Left lung (tissue), 4 donors: ENCODE measurements at regions not wholly inside any gene's neighbourhood (a gene's known extent, or its start where the extent isn't known, plus 50 kb on each side); places are given as distances from the start of the nearest gene placed in this dataset.

Source experiments
- ATAC-seq: fragments of 200-7000 bp; cut with Tn5 transposase; one replicate; pipeline ENCODE4 v1.9.1; 2020; ENCODE audit warnings: moderate library complexity
- DNase-seq, 4 donors: peaks; one replicate each; pipeline ENCODE4 v3.0.0-alpha.2; 2013 to 2020
- H3K27ac ChIP-seq, 2 donors: fragments of 200-600 bp; sonication (generic) in 1 of 2; one replicate each; pipeline versions ENCODE4 v1.5.0 to v1.8.0; 2020 to 2021
- H3K27me3 ChIP-seq, 2 donors: fragments of 200-600 bp; sonication (generic) in 1 of 2; one replicate each; pipeline versions ENCODE4 v1.5.0 to v1.8.0; 2020 to 2021
- H3K36me3 ChIP-seq, 2 donors: fragments of 200-600 bp; sonication (generic) in 1 of 2; one replicate each; pipeline versions ENCODE4 v1.5.0 to v1.8.0; 2020 to 2021
- H3K4me1 ChIP-seq, 2 donors: fragments of 200-600 bp; one replicate each; pipeline ENCODE4 v1.8.0; 2021
- H3K4me3 ChIP-seq, 2 donors: fragments of 200-600 bp; sonication (generic) in 1 of 2; one replicate each; pipeline versions ENCODE4 v1.5.0 to v1.8.0; 2020 to 2021; ENCODE audit warnings: mild to moderate bottlenecking in 1 of 2
- H3K9me3 ChIP-seq, 2 donors: fragments of 200-600 bp; sonication (generic) in 1 of 2; one replicate each; pipeline versions ENCODE4 v1.5.0 to v1.8.0; 2020 to 2021
- intact Hi-C, 2 donors: fragments of 100-400 bp; cut with DNase I; formaldehyde crosslinking; loops; one replicate each; pipeline versions ENCODE4 v1.11.2 to v1.14.2; 2022
- TF ChIP-seq, protein P1 (sequence below), 2 donors: fragments of 200-600 bp; sonication (generic) in 1 of 2; IDR thresholded peaks; one replicate each; pipeline versions ENCODE4 v1.5.0 to v1.8.0; 2021; ENCODE audit warnings: antibody characterized with exemption in 2 of 2
- donor health status: DM: no; HTN: yes; CAD: no.
- donor health status: DM: no; HTN: no; CAD: no.

DNA sequence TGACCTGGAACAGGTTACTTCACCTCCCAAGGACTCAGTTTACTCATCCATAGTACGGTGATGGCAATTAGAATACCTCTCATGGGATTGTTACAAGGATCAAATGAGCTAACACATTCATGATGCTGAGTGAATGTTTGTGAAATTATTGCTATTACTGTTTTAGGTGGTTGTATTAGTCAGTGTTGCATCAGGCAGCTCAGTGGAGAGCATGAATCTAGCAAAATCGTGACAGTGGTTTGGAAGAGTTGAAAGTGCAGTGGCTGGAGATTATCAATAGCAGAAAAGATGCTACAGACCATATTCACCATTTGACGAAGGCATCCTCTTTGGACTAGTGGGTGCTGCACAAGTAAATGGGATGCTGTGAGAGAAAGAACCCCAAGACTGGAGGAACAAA is 50.4 kb upstream of the CTNNBL1 start:
- no peaks in the 10 kb centered on the region for H3K4me1 ChIP-seq
- DNase-seq (no peak), ATAC-seq (no peak)
- no peaks in the 10 kb centered on the region for H3K36me3 ChIP-seq
- TF ChIP-seq, protein P1, sequence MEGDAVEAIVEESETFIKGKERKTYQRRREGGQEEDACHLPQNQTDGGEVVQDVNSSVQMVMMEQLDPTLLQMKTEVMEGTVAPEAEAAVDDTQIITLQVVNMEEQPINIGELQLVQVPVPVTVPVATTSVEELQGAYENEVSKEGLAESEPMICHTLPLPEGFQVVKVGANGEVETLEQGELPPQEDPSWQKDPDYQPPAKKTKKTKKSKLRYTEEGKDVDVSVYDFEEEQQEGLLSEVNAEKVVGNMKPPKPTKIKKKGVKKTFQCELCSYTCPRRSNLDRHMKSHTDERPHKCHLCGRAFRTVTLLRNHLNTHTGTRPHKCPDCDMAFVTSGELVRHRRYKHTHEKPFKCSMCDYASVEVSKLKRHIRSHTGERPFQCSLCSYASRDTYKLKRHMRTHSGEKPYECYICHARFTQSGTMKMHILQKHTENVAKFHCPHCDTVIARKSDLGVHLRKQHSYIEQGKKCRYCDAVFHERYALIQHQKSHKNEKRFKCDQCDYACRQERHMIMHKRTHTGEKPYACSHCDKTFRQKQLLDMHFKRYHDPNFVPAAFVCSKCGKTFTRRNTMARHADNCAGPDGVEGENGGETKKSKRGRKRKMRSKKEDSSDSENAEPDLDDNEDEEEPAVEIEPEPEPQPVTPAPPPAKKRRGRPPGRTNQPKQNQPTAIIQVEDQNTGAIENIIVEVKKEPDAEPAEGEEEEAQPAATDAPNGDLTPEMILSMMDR (IDR thresholded peaks at IDR 0.05) = no peak
- no peak overlapping the region for H3K27ac ChIP-seq
- no peak overlapping the region for H3K4me3 ChIP-seq
- H3K9me3 ChIP-seq = no peaks in the 10 kb centered on the region
- peaks cover 7 to 41% of the 10 kb centered on the region in 2 donors for H3K27me3 ChIP-seq
- intact Hi-C loops = no loop called here

DNA sequence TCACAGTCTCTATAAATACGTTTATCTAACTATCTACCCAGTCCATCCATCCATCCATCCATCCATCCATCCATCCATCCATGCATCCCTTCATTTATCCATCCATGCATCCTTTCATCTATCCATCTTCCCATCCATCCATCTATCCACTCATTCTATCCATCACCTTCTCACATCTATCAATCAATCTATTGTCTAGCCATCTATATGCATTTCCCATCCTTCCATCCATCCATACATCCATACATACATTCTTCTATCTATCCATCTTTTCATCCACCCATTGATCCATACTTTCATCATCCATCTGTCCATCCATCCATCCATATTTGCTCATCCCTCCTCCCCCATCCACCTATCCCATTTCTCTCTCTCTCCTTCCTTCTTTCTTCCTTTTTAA is 51.6 kb upstream of the CTNNBL1 start:
- no peak for ATAC-seq
- no peak overlapping the region for H3K4me3 ChIP-seq
- H3K27ac ChIP-seq = no peak overlapping the region
- peaks cover 7 to 52% of the 10 kb centered on the region in 2 donors for H3K27me3 ChIP-seq
- H3K4me1 ChIP-seq = no peaks in the 10 kb centered on the region
- H3K36me3 ChIP-seq = no peaks in the 10 kb centered on the region
- TF ChIP-seq, protein P1 (IDR thresholded peaks at IDR 0.05) = no peak
- intact Hi-C loops = no loop called here
- H3K9me3 ChIP-seq = no peaks in the 10 kb centered on the region
- DNase-seq = no peak

DNA sequence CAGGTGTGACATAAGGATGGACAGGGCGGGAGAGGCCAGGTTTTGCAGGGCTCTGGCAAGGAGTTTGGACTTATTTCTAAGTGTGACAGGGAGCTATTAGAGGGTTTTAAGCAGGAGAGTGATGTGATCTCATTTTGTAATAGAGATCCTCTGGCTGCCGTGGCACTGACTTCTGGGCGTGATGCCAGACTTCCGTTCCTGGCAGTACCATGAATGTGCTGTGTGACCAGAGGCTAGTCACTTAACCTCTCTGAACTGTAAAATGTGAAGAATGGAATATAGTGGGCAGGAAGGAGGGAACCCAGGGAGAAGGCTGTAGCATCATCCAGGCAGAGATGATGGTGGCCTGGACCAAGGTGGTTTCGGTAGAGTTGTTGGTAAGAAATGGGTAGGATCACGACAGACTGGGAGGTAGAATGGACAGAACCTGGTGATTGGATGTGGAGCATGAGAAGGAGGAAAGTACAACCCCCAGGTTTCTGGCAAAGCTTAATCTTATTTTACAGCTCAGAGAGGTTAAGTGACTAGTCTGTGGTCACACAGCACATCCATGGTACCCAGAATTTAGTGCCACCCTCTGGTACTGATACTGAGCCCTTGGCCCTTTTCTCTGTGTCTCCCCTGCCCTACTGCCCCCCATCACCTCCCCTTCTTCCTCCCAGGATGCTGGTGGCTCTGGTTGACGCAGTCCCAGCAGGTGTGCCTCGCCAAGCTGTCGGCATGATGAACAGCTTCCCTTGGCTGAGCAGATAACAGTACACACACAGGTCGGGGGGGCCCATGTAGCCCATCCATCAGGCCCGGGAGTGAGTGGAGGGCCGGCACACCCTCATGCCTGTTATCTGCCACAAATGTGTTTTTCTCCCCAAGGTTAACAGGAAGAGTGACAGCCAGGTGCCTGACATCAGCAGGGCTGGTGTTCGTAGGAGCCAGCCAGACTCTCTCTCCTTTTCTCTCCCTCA is 52.9 kb upstream of the CTNNBL1 start:
- intact Hi-C loops = no loop called here
- no peak overlapping the region for H3K4me3 ChIP-seq
- H3K4me1 ChIP-seq = no peaks in the 10 kb centered on the region
- ATAC-seq (no peak), DNase-seq (no peak)
- TF ChIP-seq, protein P1 (IDR thresholded peaks at IDR 0.05) = no peak
- peaks cover 7 to 64% of the 10 kb centered on the region in 2 donors for H3K27me3 ChIP-seq
- H3K27ac ChIP-seq = no peak overlapping the region
- H3K36me3 ChIP-seq = no peaks in the 10 kb centered on the region
- H3K9me3 ChIP-seq = no peaks in the 10 kb centered on the region

DNA sequence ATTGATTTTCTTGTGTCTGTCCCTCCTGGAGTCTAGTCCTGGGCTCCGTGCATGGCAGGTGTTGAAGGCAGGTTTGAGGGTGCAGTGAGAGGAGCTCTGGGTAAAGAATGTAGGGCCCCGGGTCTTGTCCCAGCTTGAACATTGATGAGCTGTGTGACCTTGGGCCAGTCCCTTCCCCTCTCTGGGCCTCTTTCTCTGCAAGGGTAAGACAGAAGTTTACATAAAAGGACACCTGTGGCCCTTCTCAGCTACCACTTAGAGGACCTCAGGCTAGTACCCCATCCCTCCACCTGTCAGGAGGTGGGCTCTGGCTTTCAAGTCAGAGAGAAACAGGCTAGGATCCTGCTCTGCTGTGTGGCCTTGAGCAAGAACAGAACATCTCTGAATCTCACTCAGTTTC is 55.3 kb upstream of the CTNNBL1 start:
- Histone ChIP-seq H3K4me3 (no peak overlapping the region), H3K27ac (no peak overlapping the region), H3K36me3 (no peaks in the 10 kb centered on the region), H3K4me1 (no peaks in the 10 kb centered on the region), H3K9me3 (peaks cover 0 to 15% of the 10 kb centered on the region in 2 donors), H3K27me3 (peaks cover 9 to 66% of the 10 kb centered on the region in 2 donors)
- DNase-seq = no peak
- intact Hi-C loops = no loop called here
- TF ChIP-seq, protein P1 (IDR thresholded peaks at IDR 0.05) = no peak
- no peak for ATAC-seq

DNA sequence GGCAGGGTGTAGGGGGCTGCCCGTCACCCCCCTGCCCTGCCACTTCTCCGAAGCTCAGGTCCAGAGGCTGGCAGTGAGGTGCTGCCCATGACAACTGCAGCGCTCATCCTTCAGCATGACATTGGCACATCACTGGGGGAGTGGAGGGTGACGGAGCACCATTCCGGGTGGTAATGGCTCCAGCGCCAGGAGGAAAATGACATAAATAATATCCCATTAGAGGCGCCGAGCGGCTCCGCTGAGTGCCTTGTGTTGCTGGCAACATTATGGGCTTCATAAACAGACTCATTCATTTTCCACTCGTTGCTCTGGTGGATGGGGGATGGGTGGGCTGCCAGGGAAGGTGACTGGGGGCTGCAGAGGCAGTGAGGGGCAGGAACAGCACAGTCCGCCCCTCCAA is 56.9 kb upstream of the CTNNBL1 start:
- Histone ChIP-seq H3K4me1 (no peaks in the 10 kb centered on the region), H3K27ac (no peak overlapping the region), H3K4me3 (no peak overlapping the region), H3K9me3 (peaks cover 0 to 15% of the 10 kb centered on the region in 2 donors), H3K27me3 (peaks cover 9 to 68% of the 10 kb centered on the region in 2 donors), H3K36me3 (no peaks in the 10 kb centered on the region)
- intact Hi-C loops = no loop called here
- TF ChIP-seq, protein P1 (IDR thresholded peaks at IDR 0.05) = no peak
- ATAC-seq (no peak), DNase-seq (no peak)
